ENCODE measurements at regions not wholly inside any gene's neighbourhood (a gene's known extent, or its start where the extent isn't known, plus 50 kb on each side); places are given as distances from the start of the nearest gene placed in this dataset.

- TF ChIP-seq CTCF (IDR thresholded peaks at IDR 0.05) (no peak), POLR2A (IDR thresholded peaks at IDR 0.05) (no peak), POLR2AphosphoS5 (IDR thresholded peaks at IDR 0.05) (no peak)
Observed at GRCh38 chrX:13200398-13200797, 119.5 kb downstream of the ATXN3L start.
